ENCODE measurements at regions not wholly inside any gene's neighbourhood (a gene's known extent, or its start where the extent isn't known, plus 50 kb on each side); places are given as distances from the start of the nearest gene placed in this dataset.

DNA sequence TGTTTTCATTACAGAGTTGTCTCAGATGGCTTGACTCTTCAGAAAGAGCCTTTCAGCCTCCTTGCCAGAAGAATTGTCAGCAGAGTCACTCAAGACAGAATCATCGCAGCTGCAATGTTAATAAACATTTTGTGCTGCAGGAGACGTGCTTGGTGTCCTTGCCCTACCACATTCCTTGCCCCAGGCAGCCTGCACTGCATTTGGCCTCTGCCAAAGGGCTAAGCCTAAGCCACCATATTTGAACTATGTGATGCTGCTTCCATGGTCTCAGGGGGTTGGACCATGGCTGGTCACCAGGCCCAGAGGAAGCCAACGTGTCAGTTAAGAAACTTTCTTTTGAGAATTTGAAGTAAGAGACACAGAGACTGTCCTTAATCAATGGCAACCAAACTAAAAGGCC is 145.4 kb downstream of the ACTL7B start:
- TF ChIP-seq, protein P1, sequence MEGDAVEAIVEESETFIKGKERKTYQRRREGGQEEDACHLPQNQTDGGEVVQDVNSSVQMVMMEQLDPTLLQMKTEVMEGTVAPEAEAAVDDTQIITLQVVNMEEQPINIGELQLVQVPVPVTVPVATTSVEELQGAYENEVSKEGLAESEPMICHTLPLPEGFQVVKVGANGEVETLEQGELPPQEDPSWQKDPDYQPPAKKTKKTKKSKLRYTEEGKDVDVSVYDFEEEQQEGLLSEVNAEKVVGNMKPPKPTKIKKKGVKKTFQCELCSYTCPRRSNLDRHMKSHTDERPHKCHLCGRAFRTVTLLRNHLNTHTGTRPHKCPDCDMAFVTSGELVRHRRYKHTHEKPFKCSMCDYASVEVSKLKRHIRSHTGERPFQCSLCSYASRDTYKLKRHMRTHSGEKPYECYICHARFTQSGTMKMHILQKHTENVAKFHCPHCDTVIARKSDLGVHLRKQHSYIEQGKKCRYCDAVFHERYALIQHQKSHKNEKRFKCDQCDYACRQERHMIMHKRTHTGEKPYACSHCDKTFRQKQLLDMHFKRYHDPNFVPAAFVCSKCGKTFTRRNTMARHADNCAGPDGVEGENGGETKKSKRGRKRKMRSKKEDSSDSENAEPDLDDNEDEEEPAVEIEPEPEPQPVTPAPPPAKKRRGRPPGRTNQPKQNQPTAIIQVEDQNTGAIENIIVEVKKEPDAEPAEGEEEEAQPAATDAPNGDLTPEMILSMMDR (IDR thresholded peaks at IDR 0.05) = no peak
- no peak for TF ChIP-seq POLR2A (IDR thresholded peaks at IDR 0.05)
- TF ChIP-seq POLR2AphosphoS5 (IDR thresholded peaks at IDR 0.05) = no peak
- no peak for TF ChIP-seq EP300 (IDR thresholded peaks at IDR 0.05)
